ENCODE measurements at regions not wholly inside any gene's neighbourhood (a gene's known extent, or its start where the extent isn't known, plus 50 kb on each side); places are given as distances from the start of the nearest gene placed in this dataset.

GRCh38 chr9:81389569-81389993, 299.8 kb downstream of the TLE1 start:
- DNase-seq (ENCODE audit: low read depth) = no peak
- TF ChIP-seq CTCF (IDR thresholded peaks at IDR 0.05; ENCODE audit: control insufficient read depth, extremely low read depth, insufficient read depth) = no peak
- no peak overlapping the region for H3K4me3 ChIP-seq (ENCODE audit: low read depth, low read length)

- TF ChIP-seq CTCF (IDR thresholded peaks at IDR 0.05; ENCODE audit: control insufficient read depth, extremely low read depth, insufficient read depth) = no peak
- H3K4me3 ChIP-seq (ENCODE audit: low read depth, low read length) = no peak overlapping the region
- DNase-seq (ENCODE audit: low read depth) = no peak
Observed at GRCh38 chr9:81388831-81389230, 300.5 kb downstream of the TLE1 start.

- no peak for DNase-seq (ENCODE audit: low read depth)
- no peak overlapping the region for H3K4me3 ChIP-seq (ENCODE audit: low read depth, low read length)
- TF ChIP-seq CTCF (IDR thresholded peaks at IDR 0.05; ENCODE audit: control insufficient read depth, extremely low read depth, insufficient read depth) = no peak
Observed at GRCh38 chr9:81387360-81388106, 301.8 kb downstream of the TLE1 start.

- no peak overlapping the region for H3K4me3 ChIP-seq (ENCODE audit: low read depth, low read length)
- no peak for TF ChIP-seq CTCF (IDR thresholded peaks at IDR 0.05; ENCODE audit: control insufficient read depth, extremely low read depth, insufficient read depth)
- no peak for DNase-seq (ENCODE audit: low read depth)
Observed at GRCh38 chr9:81384911-81385310, 304.4 kb downstream of the TLE1 start.

GRCh38 chr9:81382281-81382680, 307.1 kb downstream of the TLE1 start:
- TF ChIP-seq CTCF (IDR thresholded peaks at IDR 0.05; ENCODE audit: control insufficient read depth, extremely low read depth, insufficient read depth) = no peak
- no peak for DNase-seq (ENCODE audit: low read depth)
- no peak overlapping the region for H3K4me3 ChIP-seq (ENCODE audit: low read depth, low read length)

GRCh38 chr9:81381694-81382093, 307.7 kb downstream of the TLE1 start:
- H3K4me3 ChIP-seq (ENCODE audit: low read depth, low read length) = no peak overlapping the region
- DNase-seq (ENCODE audit: low read depth) = no peak
- TF ChIP-seq CTCF (IDR thresholded peaks at IDR 0.05; ENCODE audit: control insufficient read depth, extremely low read depth, insufficient read depth) = no peak
